ENCODE measurements at regions not wholly inside any gene's neighbourhood (a gene's known extent, or its start where the extent isn't known, plus 50 kb on each side); places are given as distances from the start of the nearest gene placed in this dataset.

DNA sequence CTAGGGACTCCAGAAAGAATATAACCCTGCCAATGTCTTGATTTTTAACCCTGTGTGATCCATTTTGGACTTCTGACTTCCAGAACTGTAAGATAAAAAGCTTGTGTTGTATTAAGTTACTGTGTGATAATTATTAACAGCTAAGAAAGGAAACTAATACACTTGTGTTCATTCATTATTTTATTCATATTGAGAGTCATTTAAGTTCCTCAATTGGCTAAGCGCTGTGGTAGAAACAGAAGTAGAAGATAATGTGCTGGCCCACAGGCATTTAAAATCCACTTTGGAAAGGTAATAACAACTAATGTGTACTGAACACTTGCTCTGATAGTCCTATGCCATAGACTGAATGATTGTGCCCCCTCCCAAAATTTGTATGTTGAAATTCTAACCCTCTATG, 471.7 kb upstream of the GHITM start:
- RAD21 ChIA-PET (ENCODE audit: low non-redundant PET in 1 of 2, low total read pairs in 2 of 2, uncharacterized antibody in 2 of 2, unreplicated experiment in 2 of 2), result no interaction called here
- CTCF ChIA-PET, result no interaction called here

More for the DNA sequence above, 471.7 kb upstream of the GHITM start:
- no peaks in the 10 kb centered on the region for H3K79me2 ChIP-seq (ENCODE audit: insufficient read depth, low read length)
- DNase-seq (ENCODE audit: low read depth, low spot score) (no peak), ATAC-seq (no peak)
- no TSS peak for BruUV-seq (replicated peaks)
- no peaks in the 10 kb centered on the region for H3K27me3 ChIP-seq (ENCODE audit: insufficient read depth, low read length)
- no peaks in the 10 kb centered on the region for H3K9me2 ChIP-seq (ENCODE audit: insufficient read depth)
- H3K4me3 ChIP-seq (replicated peaks in 1 of 2; ENCODE audit: low read depth in 1 of 2, low read length in 2 of 2), result no peak overlapping the region
- H3K36me3 ChIP-seq (ENCODE audit: control insufficient read depth in 1 of 2, insufficient read depth in 2 of 2, low read length in 2 of 2), result no peaks in the 10 kb centered on the region
- H2AFZ ChIP-seq (ENCODE audit: low read depth, low read length, poor library complexity, severe bottlenecking), result no peak overlapping the region
- no peak overlapping the region for H3K9ac ChIP-seq (ENCODE audit: low read length)
- H4K20me1 ChIP-seq (ENCODE audit: insufficient read depth), result no peaks in the 10 kb centered on the region
- POLR2A ChIA-PET, result no interaction called here
- H3K4me2 ChIP-seq (ENCODE audit: low read length), result no peak overlapping the region
- no peaks in the 10 kb centered on the region for H3K4me1 ChIP-seq (ENCODE audit: control insufficient read depth in 1 of 2, insufficient read depth in 2 of 2, low read length in 2 of 2)
- intact Hi-C loops (cut with micrococcal nuclease), result no loop called here
- no peak overlapping the region for H3K27ac ChIP-seq (ENCODE audit: low read depth, low read length)
- peaks cover 8 to 17% of the 10 kb centered on the region in 2 experiments; a peak in 2 of 4 replicates for H3K9me3 ChIP-seq (ENCODE audit: control insufficient read depth in 1 of 2, insufficient read depth in 1 of 2, low read depth in 1 of 2, low read length in 2 of 2)
- TF ChIP-seq REST (IDR thresholded peaks at IDR 0.05; ENCODE audit: low read depth) (no peak), FOSL1 (IDR thresholded peaks at IDR 0.05; ENCODE audit: low read depth) (no peak), ELF1 (IDR thresholded peaks at IDR 0.05; ENCODE audit: borderline replicate concordance, low read depth) (no peak), CEBPB (IDR thresholded peaks at IDR 0.05; ENCODE audit: low read depth) (no peak), TCF7L2 (IDR thresholded peaks at IDR 0.05; ENCODE audit: borderline replicate concordance, extremely low read depth, insufficient read depth, insufficient read length) (no peak)

All from HCT116 (cell line).